HS-27A (cell line): ENCODE measurements at regions not wholly inside any gene's neighbourhood (a gene's known extent, or its start where the extent isn't known, plus 50 kb on each side); places are given as distances from the start of the nearest gene placed in this dataset.

Source experiments
- DNase-seq: peaks from one replicate; pipeline ENCODE4 v3.0.0-alpha.2; 2012; ENCODE audit warnings: low read depth, missing footprints

- DNase-seq = no peak
These were observed 138.8 kb downstream of the AASDHPPT start for GRCh38 chr11:106216281-106216680.

GRCh38 chr11:106217456-106217855 lies 140.0 kb downstream of the AASDHPPT start:
- no peak for DNase-seq

GRCh38 chr11:106218106-106218505 lies 140.6 kb downstream of the AASDHPPT start:
- DNase-seq = no peak

DNA sequence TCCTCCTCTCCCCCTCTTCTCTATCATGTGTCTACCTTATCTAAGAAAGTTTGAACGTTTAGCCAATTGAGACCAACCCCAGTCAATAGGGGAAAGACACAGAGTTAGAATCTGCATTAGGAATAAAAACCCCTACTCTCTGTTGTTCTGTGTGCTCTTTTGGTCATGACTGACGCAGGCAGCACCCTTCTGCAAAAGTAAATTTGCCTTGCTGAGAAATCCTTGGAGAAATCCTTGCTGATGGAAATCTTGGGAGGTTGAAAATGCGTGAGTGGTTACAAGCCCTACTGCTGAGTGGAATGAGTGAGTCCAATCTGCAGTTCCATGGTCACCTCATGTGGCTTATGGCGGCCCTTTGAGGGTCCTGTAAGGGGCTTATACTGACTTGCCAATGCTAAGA lies 145.2 kb downstream of the AASDHPPT start:
- DNase-seq = no peak

- DNase-seq = no peak
These were observed 146.7 kb downstream of the AASDHPPT start for GRCh38 chr11:106224172-106224571.

- DNase-seq = no peak
These were observed 151.5 kb downstream of the AASDHPPT start for GRCh38 chr11:106228996-106229395.

GRCh38 chr11:106231591-106231990 lies 154.1 kb downstream of the AASDHPPT start:
- DNase-seq = peak; percentile 17

- no peak for DNase-seq
These were observed 155.7 kb downstream of the AASDHPPT start for GRCh38 chr11:106233191-106233590.

DNA sequence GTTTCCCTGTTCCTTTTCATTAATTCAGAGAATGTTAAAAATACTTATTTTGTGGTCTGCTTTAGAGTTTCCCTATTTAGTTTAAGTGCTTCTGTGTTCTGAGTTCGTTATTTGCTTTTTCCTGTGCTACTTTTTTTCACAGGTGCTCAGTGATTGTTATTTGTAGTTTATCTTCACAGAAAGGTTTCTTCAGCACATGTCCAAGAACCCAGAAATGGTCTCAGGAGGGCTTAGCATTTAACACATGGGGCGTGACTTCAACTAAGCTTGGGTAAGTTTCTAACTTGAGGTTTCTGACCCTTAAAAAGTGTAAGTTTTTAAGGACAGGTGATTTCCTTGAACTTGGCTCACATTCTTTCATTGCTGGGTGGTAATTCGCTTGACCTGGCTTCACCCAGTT lies 157.3 kb downstream of the AASDHPPT start:
- no peak for DNase-seq

DNA sequence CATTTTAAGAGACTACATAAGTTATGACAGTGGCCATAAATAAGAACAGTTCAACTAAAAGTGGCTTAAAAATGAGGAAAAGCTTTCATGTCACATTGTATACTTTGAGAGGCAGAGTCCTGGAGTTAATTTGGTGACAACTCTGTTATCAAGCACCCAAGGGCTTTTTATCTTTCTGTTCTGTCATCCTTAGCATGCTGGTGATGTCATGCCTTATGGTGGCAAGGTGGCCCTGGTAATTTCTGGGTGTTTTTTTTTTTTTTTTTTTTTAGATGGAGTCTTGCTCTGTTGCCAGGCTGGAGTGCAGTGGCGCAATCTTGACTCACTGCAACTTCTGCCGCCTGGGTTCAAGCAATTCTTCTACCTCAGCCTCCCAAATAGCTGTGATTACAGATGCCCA lies 158.8 kb downstream of the AASDHPPT start:
- DNase-seq = no peak

- no peak for DNase-seq
These were observed 161.4 kb downstream of the AASDHPPT start for GRCh38 chr11:106238704-106239360.

DNA sequence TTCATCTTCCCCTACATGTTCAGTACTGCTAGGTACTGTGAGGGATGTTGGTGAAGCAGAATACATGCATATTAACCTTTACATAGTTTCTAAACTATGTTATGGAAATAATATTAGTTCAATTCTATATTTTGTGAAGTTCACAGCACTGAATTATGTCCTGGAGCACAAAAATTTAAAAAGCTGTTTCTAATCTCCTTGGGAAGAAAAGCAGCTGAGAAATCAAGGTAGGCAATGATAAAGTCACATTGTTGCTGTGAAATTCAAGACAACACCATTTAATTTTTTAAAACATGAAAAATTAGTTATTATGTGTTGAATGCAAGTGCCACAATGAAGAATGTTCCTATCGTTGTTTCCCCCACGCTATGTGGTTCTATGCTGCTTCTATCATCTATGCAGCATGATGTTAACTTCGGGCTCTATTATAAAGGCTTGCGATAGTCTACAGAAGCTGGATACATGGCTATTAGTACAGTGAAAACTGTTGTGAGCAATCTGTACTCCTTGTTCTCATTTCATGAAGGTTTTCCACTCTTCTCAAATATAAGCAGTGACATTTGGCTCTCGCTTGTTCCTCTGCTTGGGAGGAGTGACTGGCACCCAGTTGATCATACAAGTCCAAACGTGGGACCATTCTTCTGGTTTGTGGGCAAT lies 164.3 kb downstream of the AASDHPPT start:
- no peak for DNase-seq

DNA sequence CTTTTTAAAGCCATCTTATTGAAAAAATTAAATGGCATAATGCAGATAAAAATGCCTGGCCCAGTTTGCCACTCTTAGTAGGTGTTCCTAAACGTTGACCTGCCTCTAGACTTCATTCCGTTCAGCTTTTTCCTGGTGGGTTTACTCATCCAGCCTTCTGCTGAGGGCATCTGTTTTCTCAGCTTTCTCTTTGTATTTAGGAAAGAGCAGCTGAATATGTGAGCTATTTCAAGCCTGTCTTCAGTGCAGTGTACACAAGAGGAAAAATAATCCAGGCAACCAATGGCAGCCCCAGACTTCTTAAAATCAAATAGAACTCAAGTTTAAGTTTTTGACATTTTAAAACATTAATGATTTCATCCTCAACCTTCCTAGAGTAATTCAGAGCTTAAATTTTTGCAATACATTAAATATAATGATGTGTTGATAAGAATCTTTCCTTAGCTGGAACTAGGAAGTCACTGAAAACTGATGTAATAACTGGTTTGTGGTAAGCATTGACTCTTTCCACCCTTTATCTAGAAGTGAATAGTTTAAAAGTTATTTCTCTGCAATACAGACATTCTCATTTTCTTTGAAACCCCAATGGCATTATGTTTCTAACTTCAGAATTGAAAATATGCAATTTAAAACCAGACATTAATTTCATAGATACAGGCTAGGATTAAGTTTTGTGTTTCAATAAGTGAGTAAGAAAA lies 165.4 kb downstream of the AASDHPPT start:
- DNase-seq = no peak

GRCh38 chr11:106246495-106246894 lies 169.0 kb downstream of the AASDHPPT start:
- no peak for DNase-seq

DNA sequence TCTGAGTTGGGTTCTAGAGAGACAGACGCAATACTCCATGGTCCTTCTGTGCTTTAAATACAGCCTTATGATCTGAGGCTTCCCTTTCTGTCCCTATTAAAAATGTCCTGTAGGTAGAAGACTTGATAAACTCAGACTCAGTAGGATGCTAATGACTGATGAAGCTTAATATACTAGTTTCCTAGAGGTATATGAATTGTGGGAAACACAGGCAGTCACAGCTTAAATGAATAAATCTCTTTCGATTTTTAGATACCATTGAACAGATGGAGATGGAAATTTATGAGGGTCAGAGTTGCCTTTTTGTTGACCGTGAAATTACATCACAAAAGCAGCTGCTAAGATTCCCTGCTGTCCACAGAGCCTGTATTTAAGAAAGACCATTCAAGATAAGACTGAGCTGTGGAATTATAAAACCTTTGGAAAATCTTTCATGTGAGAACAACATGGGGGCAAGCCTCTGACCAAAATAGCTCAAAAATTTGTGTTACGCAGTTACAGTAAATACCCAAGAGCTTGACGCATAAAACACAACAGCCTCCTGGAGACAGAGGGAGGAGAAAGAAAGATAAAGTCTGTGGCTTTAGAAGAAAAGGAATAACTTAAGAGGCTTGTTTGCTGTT lies 172.3 kb downstream of the AASDHPPT start:
- no peak for DNase-seq

GRCh38 chr11:106262852-106263251 lies 185.4 kb downstream of the AASDHPPT start:
- no peak for DNase-seq

DNA sequence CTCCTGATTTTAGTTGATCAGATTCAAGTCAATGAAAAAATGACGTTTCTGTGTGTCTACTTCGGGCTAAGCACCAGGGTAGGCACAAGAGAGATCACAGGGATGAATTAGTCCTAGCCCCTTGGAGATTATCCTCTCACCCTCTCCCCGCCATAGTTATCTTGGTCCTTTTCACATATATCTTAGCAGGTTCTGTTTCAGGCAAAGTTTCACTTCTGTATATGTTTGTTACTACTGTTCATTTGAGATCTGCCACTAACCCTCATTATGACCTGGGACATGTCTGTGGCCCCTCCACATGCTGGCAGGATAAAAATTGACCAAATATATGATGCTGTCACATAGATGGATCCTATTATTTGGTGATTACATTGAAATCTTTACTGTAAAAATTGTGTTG lies 186.1 kb downstream of the AASDHPPT start:
- DNase-seq = no peak

- DNase-seq = no peak
These were observed 193.6 kb downstream of the AASDHPPT start for GRCh38 chr11:106271086-106271485.

DNA sequence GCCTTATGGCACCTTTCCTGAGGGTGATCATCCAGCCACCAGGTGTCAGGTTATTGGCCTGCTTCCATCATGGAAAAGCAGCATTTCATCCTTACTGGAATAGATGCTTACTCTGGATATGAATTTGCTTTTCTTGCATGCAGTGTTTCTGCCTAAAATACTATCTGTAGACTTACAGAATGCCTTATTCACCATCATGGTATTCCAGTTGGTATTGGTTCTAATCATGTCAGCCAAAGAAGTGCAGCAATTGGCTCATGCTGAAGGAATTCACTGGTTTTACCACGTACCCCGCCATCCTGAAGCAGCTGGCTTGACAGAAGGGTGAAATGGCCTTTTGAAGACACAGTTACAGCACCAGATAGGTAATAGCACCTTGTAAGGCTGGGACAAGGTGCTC lies 194.2 kb downstream of the AASDHPPT start:
- peak; percentile 36 for DNase-seq

DNA sequence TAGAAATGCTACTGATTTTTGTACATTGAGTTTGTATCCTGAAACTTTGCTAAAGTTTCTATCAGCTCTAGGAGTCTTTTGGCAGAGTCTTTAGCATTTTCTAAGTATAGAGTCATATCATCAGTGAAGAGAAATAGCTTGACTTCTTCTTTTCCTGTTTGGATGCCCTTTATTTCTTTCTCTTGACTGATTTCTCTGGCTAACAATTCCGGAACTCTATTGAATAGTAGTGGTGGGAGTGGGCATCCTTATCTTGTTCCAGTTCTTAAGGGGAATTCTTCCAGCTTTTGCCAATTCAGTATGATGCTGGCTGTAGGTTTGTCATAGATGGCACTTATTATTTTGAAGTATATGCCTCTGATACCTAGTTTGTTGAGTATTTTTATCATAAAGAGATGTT lies 197.7 kb downstream of the AASDHPPT start:
- no peak for DNase-seq

GRCh38 chr11:106276126-106276525 lies 198.7 kb downstream of the AASDHPPT start:
- DNase-seq = no peak

- DNase-seq = no peak
These were observed 199.5 kb downstream of the AASDHPPT start for GRCh38 chr11:106276859-106277436.

- no peak for DNase-seq
These were observed 200.0 kb downstream of the AASDHPPT start for GRCh38 chr11:106277484-106277883.
